HG03442 (cell line): ENCODE measurements at regions not wholly inside any gene's neighbourhood (a gene's known extent, or its start where the extent isn't known, plus 50 kb on each side); places are given as distances from the start of the nearest gene placed in this dataset.
A peak's percentile ranks its signal among the peaks of the same experiment; 100 is the strongest.

Experiments
- ATAC-seq: cut with Tn5 transposase; IDR thresholded peaks from one replicate; pipeline ENCODE4 v1.9.1; 2021; ENCODE audit warnings: mild to moderate bottlenecking, moderate library complexity; ENCODE audit not compliant: unreplicated experiment

GRCh38 chr12:81819991-81820633 lies 61.0 kb upstream of the PPFIA2 start:
- no peak for ATAC-seq

GRCh38 chr12:81815611-81816010 lies 56.5 kb upstream of the PPFIA2 start:
- ATAC-seq, result no peak

- ATAC-seq, result no peak
Measured at GRCh38 chr12:81811778-81812125, 52.6 kb upstream of the PPFIA2 start.

GRCh38 chr12:81811061-81811777 lies 52.1 kb upstream of the PPFIA2 start:
- no peak for ATAC-seq

- peak; percentile 80 for ATAC-seq
Measured at GRCh38 chr12:81809829-81810595, 50.9 kb upstream of the PPFIA2 start.

- ATAC-seq, result no peak
Measured at GRCh38 chr12:81809113-81809777, 50.1 kb upstream of the PPFIA2 start.
